Parathyroid adenoma (tissue), 2 donors: ENCODE measurements at regions not wholly inside any gene's neighbourhood (a gene's known extent, or its start where the extent isn't known, plus 50 kb on each side); places are given as distances from the start of the nearest gene placed in this dataset.

ENCODE experiments used
- H2AFZ ChIP-seq: fragments of 300-600 bp; sonication (generic); one replicate; pipeline ENCODE4 v1.7.0; 2017; ENCODE audit warnings: antibody characterized with exemption, mild to moderate bottlenecking
- H3K27ac ChIP-seq: fragments of 300-600 bp; sonication (generic); one replicate; pipeline ENCODE4 v1.7.0; 2017
- H3K27me3 ChIP-seq: fragments of 300-600 bp; sonication (generic); one replicate; pipeline ENCODE4 v1.7.0; 2017; ENCODE audit warnings: low read length; ENCODE audit not compliant: control insufficient read depth, insufficient read depth
- H3K36me3 ChIP-seq: fragments of 300-600 bp; sonication (generic); one replicate; pipeline ENCODE4 v1.7.0; 2017; ENCODE audit warnings: low read length; ENCODE audit not compliant: control insufficient read depth, insufficient read depth
- H3K4me1 ChIP-seq: fragments of 300-600 bp; sonication (generic); one replicate; pipeline ENCODE4 v1.7.0; 2017; ENCODE audit warnings: control low read depth
- H3K4me2 ChIP-seq: fragments of 300-600 bp; sonication (generic); one replicate; pipeline ENCODE4 v1.7.0; 2017; ENCODE audit warnings: low read length
- H3K4me3 ChIP-seq: fragments of 300-600 bp; sonication (generic); one replicate; pipeline ENCODE4 v1.7.0; 2017; ENCODE audit warnings: low read depth, low read length
- H3K79me2 ChIP-seq: fragments of 300-600 bp; sonication (generic); one replicate; pipeline ENCODE4 v1.7.0; 2017; ENCODE audit warnings: control low read depth
- H3K9ac ChIP-seq: fragments of 300-600 bp; sonication (generic); one replicate; pipeline ENCODE4 v1.7.0; 2017; ENCODE audit warnings: mild to moderate bottlenecking
- H3K9me3 ChIP-seq: fragments of 300-600 bp; sonication (generic); one replicate; pipeline ENCODE4 v1.7.0; 2017; ENCODE audit warnings: low read length; ENCODE audit not compliant: control insufficient read depth
- TF ChIP-seq, protein P1 (sequence below): fragments of 300-600 bp; sonication (generic); IDR thresholded peaks from one replicate; pipeline ENCODE4 v1.7.0; 2017; ENCODE audit warnings: antibody characterized with exemption, mild to moderate bottlenecking
- donor health status: primary hyperparathyroidism.

DNA sequence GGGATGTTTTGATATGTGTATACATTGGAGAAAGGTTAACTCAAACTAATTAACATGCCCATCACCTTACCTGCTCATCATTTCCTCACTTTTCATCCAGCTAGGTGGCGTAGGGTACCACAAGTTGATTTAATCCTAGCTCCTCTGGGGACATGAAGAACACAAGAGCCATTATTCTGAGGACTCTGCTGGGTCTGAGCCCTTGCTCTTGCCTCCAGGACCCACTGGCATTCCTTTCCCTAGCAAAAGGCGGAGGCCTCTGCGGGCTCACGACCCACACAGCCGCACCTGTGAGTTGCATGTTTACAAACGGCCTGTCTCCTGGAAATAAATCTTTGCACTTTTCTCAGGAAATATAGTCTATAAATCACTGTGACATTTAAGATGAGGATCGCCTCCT lies 871.9 kb downstream of the TBC1D22A start:
- H3K36me3 ChIP-seq = no peaks in the 10 kb centered on the region
- no peaks in the 10 kb centered on the region for H3K79me2 ChIP-seq
- TF ChIP-seq, protein P1, sequence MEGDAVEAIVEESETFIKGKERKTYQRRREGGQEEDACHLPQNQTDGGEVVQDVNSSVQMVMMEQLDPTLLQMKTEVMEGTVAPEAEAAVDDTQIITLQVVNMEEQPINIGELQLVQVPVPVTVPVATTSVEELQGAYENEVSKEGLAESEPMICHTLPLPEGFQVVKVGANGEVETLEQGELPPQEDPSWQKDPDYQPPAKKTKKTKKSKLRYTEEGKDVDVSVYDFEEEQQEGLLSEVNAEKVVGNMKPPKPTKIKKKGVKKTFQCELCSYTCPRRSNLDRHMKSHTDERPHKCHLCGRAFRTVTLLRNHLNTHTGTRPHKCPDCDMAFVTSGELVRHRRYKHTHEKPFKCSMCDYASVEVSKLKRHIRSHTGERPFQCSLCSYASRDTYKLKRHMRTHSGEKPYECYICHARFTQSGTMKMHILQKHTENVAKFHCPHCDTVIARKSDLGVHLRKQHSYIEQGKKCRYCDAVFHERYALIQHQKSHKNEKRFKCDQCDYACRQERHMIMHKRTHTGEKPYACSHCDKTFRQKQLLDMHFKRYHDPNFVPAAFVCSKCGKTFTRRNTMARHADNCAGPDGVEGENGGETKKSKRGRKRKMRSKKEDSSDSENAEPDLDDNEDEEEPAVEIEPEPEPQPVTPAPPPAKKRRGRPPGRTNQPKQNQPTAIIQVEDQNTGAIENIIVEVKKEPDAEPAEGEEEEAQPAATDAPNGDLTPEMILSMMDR = no peak
- no peak overlapping the region for H3K9ac ChIP-seq
- no peaks in the 10 kb centered on the region for H3K4me1 ChIP-seq
- no peak overlapping the region for H3K4me2 ChIP-seq
- no peaks in the 10 kb centered on the region for H3K9me3 ChIP-seq
- no peaks in the 10 kb centered on the region for H3K27me3 ChIP-seq
- no peak overlapping the region for H3K4me3 ChIP-seq
- H3K27ac ChIP-seq = no peak overlapping the region
- no peak overlapping the region for H2AFZ ChIP-seq

DNA sequence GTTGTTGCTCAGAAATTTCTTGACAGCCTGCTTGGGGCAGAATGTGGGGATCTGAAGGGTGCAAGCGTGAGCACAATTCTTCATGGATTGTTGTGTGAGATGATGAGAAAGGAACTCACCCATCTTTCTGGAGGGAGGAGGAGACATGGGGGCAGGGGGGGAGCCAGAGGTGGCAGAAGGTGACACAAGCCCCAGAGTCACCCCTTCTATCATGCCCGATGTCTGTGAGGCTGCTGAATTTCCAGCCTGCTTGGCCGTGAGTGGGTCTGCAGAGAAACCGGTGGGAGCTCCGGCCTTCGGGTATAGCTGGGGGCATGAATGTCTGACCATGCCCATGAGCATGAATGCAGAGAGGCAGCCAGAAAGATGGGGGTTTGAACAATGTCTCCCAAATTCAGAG lies 870.7 kb downstream of the TBC1D22A start:
- Histone ChIP-seq H3K79me2 (no peaks in the 10 kb centered on the region), H2AFZ (no peak overlapping the region), H3K36me3 (no peaks in the 10 kb centered on the region), H3K4me3 (no peak overlapping the region), H3K4me1 (no peaks in the 10 kb centered on the region), H3K27me3 (no peaks in the 10 kb centered on the region), H3K27ac (no peak overlapping the region), H3K4me2 (no peak overlapping the region), H3K9ac (no peak overlapping the region), H3K9me3 (no peaks in the 10 kb centered on the region)
- TF ChIP-seq, protein P1 = no peak

GRCh38 chr22:47632701-47633100 lies 870.3 kb downstream of the TBC1D22A start:
- H3K79me2 ChIP-seq = no peaks in the 10 kb centered on the region
- no peak overlapping the region for H3K9ac ChIP-seq
- no peaks in the 10 kb centered on the region for H3K36me3 ChIP-seq
- no peak overlapping the region for H2AFZ ChIP-seq
- H3K4me1 ChIP-seq = no peaks in the 10 kb centered on the region
- H3K27ac ChIP-seq = no peak overlapping the region
- H3K4me2 ChIP-seq = no peak overlapping the region
- H3K4me3 ChIP-seq = no peak overlapping the region
- H3K27me3 ChIP-seq = no peaks in the 10 kb centered on the region
- TF ChIP-seq, protein P1 = no peak
- no peaks in the 10 kb centered on the region for H3K9me3 ChIP-seq

DNA sequence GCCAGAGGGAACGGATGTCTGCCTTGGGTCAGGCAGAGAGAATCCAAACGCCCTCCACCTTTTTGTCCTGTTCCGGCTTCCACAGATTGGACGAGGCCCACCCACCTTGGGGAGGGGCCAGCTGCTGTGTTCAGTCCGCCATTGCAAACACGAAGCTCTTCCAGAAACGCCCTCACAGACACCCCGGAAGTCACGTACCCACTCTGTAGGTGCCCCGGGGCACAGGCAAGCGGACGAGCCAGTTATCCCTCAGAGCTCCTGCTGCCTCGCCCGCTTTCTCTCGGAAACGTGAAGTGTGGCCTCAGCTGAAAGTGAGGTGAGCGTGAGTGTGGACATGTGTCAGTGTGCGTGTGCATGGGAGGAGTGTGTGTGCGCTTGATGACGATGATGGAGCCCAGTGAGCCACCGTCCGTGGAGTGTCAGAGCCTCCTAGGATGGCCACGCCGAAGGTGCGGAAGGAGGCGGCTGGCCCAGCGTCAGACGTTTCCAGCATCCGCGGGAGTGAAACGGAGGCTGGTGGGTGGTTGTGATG lies 869.2 kb downstream of the TBC1D22A start:
- Histone ChIP-seq H3K36me3 (no peaks in the 10 kb centered on the region), H3K27ac (no peak overlapping the region), H3K9ac (no peak overlapping the region), H3K79me2 (no peaks in the 10 kb centered on the region), H3K27me3 (no peaks in the 10 kb centered on the region), H3K4me3 (no peak overlapping the region), H2AFZ (no peak overlapping the region), H3K9me3 (no peaks in the 10 kb centered on the region), H3K4me2 (no peak overlapping the region), H3K4me1 (no peaks in the 10 kb centered on the region)
- TF ChIP-seq, protein P1 = no peak

- Histone ChIP-seq H3K4me2 (no peak overlapping the region), H3K9me3 (no peaks in the 10 kb centered on the region), H3K27me3 (no peaks in the 10 kb centered on the region), H3K36me3 (no peaks in the 10 kb centered on the region), H2AFZ (no peak overlapping the region), H3K4me3 (no peak overlapping the region), H3K79me2 (no peaks in the 10 kb centered on the region), H3K9ac (no peak overlapping the region), H3K4me1 (no peaks in the 10 kb centered on the region), H3K27ac (no peak overlapping the region)
- TF ChIP-seq, protein P1 = no peak
Measured at GRCh38 chr22:47630741-47631534, 868.5 kb downstream of the TBC1D22A start.
